ENCODE measurements at regions not wholly inside any gene's neighbourhood (a gene's known extent, or its start where the extent isn't known, plus 50 kb on each side); places are given as distances from the start of the nearest gene placed in this dataset.

DNA sequence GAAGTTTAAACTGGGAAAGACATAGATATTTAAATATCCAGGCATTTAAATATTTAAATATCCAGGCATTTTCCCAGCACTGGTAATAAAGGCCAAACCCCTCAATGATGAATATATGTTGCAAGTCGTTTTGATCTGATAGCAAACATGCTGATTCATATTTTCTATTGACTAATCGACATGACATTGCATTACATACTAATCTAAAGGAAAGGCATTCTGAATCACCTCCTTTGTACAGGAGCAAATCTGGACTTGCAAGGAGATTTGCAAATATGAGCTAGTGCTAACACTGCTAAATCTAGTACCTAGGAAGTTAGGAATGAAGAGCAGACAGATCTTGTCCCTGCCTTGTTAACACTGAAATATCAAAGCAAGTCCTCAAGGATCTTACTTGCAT lies 207.3 kb downstream of the SLC7A11 start:
- TF ChIP-seq STAT1 (IDR thresholded peaks at IDR 0.05; ENCODE audit: unreplicated experiment) (no peak), POLR2AphosphoS5 (IDR thresholded peaks at IDR 0.05; ENCODE audit: low read depth) (no peak), EZH2 (IDR thresholded peaks at IDR 0.05; ENCODE audit: low read depth, unreplicated experiment) (no peak), ZNF331 (CRISPR knock-in tag; IDR thresholded peaks at IDR 0.05; ENCODE audit: low read depth) (no peak), EZH2phosphoT487 (IDR thresholded peaks at IDR 0.05; ENCODE audit: unreplicated experiment) (no peak), NANOG (IDR thresholded peaks at IDR 0.05; ENCODE audit: borderline replicate concordance) (no peak), JUNB (IDR thresholded peaks at IDR 0.05; ENCODE audit: unreplicated experiment) (no peak), CREB1 (CRISPR knock-in tag; IDR thresholded peaks at IDR 0.05; ENCODE audit: low read depth) (no peak), ZNF114 (CRISPR knock-in tag; IDR thresholded peaks at IDR 0.05) (no peak)
- TF ChIP-seq, protein P1, sequence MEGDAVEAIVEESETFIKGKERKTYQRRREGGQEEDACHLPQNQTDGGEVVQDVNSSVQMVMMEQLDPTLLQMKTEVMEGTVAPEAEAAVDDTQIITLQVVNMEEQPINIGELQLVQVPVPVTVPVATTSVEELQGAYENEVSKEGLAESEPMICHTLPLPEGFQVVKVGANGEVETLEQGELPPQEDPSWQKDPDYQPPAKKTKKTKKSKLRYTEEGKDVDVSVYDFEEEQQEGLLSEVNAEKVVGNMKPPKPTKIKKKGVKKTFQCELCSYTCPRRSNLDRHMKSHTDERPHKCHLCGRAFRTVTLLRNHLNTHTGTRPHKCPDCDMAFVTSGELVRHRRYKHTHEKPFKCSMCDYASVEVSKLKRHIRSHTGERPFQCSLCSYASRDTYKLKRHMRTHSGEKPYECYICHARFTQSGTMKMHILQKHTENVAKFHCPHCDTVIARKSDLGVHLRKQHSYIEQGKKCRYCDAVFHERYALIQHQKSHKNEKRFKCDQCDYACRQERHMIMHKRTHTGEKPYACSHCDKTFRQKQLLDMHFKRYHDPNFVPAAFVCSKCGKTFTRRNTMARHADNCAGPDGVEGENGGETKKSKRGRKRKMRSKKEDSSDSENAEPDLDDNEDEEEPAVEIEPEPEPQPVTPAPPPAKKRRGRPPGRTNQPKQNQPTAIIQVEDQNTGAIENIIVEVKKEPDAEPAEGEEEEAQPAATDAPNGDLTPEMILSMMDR (conservative IDR thresholded peaks at IDR 0.05; ENCODE audit: low read depth in 2 of 2) = no peak
- TF ChIP-seq, protein P2, sequence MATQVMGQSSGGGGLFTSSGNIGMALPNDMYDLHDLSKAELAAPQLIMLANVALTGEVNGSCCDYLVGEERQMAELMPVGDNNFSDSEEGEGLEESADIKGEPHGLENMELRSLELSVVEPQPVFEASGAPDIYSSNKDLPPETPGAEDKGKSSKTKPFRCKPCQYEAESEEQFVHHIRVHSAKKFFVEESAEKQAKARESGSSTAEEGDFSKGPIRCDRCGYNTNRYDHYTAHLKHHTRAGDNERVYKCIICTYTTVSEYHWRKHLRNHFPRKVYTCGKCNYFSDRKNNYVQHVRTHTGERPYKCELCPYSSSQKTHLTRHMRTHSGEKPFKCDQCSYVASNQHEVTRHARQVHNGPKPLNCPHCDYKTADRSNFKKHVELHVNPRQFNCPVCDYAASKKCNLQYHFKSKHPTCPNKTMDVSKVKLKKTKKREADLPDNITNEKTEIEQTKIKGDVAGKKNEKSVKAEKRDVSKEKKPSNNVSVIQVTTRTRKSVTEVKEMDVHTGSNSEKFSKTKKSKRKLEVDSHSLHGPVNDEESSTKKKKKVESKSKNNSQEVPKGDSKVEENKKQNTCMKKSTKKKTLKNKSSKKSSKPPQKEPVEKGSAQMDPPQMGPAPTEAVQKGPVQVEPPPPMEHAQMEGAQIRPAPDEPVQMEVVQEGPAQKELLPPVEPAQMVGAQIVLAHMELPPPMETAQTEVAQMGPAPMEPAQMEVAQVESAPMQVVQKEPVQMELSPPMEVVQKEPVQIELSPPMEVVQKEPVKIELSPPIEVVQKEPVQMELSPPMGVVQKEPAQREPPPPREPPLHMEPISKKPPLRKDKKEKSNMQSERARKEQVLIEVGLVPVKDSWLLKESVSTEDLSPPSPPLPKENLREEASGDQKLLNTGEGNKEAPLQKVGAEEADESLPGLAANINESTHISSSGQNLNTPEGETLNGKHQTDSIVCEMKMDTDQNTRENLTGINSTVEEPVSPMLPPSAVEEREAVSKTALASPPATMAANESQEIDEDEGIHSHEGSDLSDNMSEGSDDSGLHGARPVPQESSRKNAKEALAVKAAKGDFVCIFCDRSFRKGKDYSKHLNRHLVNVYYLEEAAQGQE (IDR thresholded peaks at IDR 0.05; ENCODE audit: unreplicated experiment) = no peak
- TF ChIP-seq, protein P3, sequence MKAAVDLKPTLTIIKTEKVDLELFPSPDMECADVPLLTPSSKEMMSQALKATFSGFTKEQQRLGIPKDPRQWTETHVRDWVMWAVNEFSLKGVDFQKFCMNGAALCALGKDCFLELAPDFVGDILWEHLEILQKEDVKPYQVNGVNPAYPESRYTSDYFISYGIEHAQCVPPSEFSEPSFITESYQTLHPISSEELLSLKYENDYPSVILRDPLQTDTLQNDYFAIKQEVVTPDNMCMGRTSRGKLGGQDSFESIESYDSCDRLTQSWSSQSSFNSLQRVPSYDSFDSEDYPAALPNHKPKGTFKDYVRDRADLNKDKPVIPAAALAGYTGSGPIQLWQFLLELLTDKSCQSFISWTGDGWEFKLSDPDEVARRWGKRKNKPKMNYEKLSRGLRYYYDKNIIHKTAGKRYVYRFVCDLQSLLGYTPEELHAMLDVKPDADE (IDR thresholded peaks at IDR 0.05) = no peak
